OCI-M1 (cell line): ENCODE measurements at regions not wholly inside any gene's neighbourhood (a gene's known extent, or its start where the extent isn't known, plus 50 kb on each side); places are given as distances from the start of the nearest gene placed in this dataset.
"Not testable (repeated sequence)": the region's sequence is repeated elsewhere in the genome, so short reads cannot be mapped to it uniquely, and the experiment has no call there.

ENCODE experiments used
- DNase-seq: peaks from one replicate; lab custom pipeline; 2025; lab: John Stamatoyannopoulos, UW

DNA sequence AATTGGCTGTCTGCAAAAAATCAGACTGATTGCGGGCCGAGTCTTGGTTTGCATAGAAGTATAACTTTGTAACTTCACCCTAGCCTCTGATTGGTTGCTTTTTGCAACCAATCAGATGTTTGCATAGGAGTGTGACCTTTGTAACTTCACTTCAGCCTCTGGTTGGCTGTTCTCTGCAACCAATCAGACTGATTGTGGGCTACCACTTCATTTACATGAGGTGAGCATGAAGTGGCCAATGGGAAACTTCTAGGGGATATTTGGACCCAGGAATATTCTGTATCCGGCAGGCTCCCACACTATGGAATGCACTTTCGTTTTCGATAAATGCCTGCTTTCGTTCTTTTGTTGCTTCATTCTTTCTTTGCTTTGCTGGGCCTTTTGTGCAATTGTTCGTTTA, 667.7 kb downstream of the FAM133A start:
- DNase-seq = not testable (repeated sequence)

DNA sequence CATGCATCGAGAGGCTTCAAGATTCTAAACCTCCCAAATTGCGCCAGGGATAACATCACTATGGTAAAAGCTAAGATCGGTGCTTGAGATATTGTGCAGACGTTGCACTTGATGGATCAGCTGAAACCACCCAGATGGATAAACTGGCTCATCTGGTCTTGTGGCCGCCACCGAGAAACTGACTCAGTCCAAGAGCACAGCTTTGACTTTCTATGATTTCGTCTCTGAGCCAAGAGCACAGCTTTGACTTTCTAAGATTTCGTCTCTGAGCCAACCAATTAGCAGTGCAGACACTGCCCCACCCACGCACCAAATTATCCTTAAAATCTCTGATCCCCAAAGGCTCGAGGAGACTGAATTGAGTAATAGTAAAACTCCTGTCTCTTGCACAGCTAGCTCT, 687.2 kb downstream of the FAM133A start:
- DNase-seq = no peak

DNA sequence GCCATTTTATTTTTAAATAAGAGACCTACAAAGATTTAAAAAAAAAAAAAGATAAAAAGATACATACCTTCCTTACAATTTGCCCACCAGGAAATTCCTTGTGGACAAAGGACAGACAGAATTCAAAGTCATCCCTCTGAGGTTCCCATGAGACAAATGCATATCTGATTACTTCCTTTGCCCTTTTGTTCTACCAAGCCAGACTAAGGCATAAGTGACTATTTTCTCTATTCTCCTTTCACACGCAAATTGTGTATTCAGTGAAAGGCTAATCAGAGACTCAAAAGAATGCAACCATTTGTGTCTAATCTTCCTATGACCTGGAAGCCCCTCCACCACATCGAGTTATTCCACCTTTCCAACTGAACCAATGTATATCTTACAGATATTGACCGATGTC, 691.7 kb downstream of the FAM133A start:
- no peak for DNase-seq

DNA sequence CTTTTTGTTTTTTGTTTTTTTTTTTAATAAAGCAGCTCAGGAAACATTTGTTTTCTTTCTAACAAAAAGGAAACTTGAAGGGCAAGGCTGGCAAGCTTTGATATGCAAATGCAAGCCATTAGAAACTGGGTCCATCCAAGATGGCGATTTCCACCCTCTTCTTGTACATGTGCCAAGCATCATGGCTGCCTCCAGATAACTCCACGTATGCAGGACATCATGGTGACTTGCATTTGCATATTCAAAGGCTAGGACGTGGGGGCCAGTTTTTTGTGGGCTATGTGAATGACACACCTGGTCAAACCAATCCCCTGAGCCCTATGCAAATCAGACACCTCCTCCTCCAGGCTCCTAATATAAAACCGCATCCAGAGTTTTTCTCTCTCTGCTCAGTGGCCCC, 692.6 kb downstream of the FAM133A start:
- no peak for DNase-seq

DNA sequence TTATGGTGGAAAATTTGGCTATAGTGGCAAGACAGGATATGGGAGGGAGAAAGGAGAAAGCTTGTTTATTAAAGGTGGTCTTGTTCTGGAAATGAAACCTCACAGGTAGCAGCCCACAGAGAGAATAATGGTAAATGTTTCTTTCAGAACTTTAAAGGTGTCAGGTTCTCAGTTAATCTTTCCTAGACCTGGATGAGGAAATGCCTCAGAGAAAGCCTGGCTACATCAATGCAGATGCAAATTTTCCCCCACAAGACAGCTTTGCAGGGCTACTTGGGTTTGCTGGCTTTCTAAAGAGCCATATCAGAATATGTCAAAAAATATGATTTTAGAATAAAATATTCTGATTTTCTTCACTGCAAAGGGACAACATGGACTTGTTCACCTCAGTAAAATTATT, 715.0 kb downstream of the FAM133A start:
- no peak for DNase-seq

DNA sequence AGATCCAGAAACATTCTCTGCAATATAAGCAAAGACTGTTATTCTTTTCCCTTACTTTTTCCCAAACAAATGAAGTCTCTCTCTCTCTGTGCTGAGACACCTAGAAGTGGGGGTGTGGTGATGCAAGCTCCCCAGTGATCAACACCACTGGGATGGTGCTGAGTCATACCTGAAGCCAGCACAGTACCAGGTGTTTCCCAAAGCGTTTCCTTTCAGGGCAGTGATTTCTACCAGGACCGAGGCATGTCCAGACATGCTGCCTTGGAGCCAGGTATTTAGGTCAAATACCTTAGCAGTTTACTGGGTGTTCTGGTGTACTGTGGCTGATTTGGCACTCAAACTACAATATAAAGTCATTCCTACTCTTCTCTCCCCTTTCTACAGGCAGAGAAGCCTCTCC, 726.5 kb downstream of the FAM133A start:
- DNase-seq = no peak

DNA sequence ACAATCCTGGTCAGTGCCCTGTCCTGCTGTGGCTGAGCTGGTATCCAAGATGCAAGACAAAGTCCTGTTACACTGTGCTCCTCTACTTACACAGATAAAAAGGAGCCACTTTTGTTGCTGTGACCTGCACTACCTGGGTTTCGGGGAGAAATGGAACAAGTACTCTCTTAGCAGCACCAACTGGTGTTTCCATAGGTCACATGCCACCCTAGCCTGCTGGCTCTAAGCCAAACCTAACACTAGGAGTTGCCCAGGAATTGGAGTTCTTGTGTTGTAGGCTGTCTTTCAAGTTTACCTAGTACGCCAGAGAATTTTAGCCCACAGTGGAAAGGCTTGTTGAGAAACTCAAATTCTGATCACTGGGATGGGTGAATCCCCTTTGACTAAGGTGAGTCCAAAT, 727.4 kb downstream of the FAM133A start:
- no peak for DNase-seq

DNA sequence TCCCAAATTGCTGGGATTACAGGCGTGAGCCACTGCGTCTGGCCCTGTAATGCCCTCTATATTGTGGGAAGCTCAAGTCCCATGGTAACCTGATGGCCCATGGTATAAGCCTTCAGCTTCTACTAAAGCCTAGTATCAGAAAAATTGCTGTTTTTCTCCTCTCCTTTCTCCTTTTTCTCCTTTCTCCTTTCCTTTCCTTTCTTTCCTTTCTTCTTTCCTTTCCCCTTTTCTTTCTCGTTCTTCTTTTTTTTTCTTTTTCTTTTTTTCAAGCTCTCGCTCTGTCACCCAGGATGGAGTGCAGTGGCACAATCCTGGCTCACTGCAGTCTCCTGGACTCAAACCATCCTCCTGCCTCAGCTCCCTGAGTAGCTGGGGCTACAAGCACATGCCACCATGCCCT, 740.7 kb downstream of the FAM133A start:
- no peak for DNase-seq

DNA sequence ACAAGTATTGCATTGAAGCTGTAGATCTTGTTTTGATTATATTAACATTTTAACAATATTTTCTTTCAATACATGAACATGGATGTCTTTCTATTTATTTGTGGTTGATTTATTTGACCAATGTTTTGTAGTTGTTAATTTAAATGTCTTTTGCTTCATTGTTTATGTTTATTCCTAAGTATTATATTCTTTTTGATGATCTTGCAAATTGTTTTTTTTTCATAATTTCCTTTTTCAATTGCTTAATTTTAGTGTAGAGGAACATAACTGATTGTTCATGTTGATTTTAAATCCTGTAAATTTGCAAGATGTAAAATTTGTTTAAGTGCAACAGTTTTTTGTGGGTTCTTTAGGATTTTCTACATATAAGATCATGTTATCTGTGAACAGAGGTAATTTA, 744.1 kb downstream of the FAM133A start:
- no peak for DNase-seq

DNA sequence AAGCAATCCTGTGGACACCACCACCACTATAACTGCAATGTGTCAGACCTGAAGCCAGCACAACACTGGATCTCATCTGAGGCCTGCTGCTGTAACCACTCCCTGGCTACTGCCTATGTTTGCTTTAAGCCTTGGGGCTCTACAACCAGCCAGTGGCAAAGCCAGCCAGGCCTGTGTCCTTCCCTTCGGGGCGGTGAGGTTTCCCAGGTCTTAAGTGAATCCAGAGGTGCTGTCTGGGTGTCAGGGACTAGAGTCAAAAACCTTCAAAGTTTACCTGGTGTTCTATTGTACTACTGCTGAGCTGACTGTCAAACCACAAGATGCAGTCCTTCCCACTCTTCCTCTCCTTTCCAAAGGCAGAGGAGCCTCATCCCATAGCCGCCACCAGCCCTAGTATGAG, 750.5 kb downstream of the FAM133A start:
- no peak for DNase-seq

DNA sequence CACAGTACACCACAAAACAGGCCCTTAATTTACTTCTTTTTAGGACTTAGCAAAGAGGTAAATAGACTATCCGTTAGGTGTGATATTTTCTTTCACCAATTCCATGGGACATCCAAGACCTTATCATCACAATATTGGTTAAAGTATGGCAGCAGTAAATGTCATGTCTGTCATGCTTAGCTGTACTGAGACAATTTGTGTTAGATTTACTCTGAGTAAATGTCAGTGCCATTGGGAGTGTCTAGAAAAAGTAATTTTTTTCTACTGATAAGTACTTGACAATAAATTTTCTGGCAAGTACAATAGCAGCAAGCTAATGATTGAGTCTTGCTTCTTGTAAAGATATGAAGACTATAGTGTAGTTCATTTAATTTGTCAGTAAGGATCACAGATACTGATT, 756.1 kb downstream of the FAM133A start:
- no peak for DNase-seq

DNA sequence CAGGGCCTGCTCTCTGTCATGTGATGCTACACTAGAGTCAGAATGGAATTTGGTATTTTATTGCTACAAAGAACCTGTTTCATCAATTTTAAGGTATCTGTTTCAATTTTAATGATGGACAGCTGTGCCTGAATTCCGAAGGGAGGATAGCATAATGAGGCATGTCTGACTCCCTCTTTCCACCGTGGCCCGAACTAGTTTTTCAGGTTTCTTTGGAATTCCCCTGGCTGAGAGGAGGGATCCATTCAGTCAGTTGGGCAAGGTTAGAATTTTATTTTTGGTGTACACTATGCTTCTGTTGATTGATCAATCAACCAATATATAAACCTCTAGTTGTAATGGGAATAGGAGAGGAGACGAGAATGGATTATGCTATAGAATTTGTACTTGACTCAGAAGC, 761.8 kb downstream of the FAM133A start:
- no peak for DNase-seq

DNA sequence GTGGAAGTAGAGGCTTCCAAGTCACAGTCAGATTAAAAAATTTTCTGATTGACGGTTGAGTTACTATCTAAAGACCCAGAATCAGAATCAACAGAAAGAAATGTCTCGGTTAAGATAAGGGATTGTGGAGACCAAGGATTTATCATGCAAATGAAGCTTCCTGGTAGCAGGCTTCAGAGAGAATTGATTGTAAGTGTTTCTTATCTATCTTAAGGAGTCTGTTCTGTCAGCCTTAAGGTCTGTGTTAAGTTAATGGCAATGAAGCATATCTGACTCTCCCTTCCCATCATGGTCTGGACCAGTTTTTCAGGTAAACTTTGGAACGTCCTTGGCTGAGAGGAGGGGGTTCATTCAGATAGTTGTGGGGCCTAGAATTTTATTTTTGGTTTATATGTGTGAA, 780.2 kb downstream of the FAM133A start:
- DNase-seq = peak; percentile 22

DNA sequence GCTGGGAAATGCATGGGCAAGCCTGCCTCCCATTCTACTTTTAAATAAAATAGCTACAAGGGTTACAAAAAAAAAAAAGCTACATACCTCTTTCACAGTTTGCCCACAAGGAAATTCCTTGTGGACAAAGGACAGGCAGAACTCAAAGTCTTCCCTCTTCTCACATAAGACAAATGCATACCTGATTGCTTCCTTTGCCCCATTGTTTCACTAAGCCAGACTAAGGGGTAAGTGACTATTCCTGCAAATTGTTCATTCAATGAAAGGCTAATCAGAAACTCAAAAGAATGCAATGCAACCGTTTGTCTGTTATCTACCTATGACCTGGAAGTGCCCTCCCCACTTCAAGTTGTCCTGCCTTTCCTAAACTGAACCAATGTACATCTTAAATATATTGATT, 780.6 kb downstream of the FAM133A start:
- DNase-seq = no peak

DNA sequence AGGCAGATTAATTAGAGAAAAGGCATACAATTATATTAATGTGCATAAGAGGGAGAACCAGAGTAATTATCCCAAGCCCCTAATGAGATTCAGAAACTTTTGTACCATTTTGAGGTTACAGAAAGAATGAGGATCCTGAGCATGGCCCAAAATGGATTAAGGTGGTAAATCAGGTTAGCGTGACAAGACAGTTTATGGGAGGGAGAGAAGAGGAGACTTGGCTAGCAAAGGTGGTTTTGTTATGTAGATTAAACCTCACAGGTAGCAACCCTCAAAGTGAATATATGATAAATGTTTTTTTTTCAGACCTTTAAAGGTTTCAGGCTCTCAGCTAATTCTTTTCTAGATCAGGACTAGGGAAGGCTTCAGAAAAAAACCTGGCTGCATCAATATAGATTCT, 781.8 kb downstream of the FAM133A start:
- no peak for DNase-seq

DNA sequence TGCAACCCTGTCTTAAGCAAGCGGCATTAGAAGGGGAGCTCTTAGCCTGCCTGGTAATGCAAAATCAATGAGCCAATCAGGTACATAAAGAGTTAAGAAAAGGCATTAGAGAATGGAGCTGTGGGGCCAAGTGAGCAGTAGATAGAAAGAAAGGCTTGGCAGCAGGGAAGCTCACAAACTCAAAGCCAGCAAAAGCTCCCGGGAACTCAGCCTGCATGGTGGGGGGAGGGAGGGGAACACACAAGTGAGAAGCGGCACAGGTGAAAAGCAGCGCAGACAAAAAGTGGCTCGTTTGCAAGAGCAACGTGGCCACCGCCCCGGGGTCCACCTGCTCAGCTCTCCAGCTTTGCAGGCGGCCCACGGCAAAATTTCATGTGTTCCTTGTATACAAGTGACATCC, 818.5 kb downstream of the FAM133A start:
- no peak for DNase-seq

DNA sequence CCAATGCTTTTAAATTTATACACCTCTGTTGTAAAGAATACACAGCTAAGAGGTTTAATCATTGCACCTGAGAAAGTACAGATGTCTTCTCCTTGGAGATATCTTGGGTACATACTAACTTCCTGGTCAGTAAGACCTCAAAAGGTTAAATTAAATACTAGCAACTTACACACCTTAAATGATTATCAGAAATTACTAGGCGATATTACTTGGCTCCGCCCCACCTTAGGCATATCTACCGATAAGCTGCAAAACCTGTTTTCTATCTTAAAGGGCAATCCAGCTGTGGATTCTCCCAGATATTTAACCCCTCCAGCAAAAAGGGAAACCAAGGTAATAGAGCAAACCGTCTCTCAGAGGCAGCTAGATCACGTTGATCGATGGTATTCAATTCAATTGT, 819.4 kb downstream of the FAM133A start:
- no peak for DNase-seq

DNA sequence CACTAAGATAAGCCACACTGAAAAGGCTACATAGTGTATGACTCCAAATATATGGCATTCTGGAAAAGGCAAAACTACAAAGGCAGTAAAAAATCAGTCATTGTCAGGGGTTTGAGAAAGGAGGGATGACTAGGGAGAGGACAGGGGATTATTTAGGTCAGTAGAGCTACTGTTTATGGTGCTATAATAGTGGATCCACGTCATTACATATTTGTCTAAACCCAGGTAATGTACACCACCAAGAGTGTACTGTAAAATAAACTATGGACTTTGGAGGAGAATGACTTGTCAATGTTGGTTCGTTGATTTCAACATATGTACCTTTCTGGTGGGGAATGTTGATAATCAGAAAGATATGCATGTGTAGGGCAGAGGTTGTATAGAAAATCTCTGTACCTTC, 837.6 kb downstream of the FAM133A start:
- DNase-seq = no peak

DNA sequence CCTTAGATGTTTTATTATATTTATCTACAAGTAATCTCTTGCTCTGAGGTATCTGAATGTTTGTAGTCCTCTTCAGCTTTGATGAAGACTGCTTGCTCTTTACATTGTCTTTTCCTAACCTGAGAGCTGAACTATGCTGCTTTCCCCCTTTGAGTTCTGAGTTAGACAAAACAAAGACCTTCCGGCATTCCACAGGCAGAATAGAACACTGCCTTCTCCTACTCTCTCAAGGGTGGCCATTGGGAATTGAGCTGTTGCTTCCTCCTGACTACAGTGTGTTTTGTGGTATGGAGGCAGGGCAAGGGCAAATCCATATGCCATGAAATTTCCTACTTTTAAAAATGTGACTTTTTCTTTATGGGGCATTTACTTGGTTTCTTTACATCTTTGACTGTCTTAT, 841.0 kb downstream of the FAM133A start:
- DNase-seq = no peak

DNA sequence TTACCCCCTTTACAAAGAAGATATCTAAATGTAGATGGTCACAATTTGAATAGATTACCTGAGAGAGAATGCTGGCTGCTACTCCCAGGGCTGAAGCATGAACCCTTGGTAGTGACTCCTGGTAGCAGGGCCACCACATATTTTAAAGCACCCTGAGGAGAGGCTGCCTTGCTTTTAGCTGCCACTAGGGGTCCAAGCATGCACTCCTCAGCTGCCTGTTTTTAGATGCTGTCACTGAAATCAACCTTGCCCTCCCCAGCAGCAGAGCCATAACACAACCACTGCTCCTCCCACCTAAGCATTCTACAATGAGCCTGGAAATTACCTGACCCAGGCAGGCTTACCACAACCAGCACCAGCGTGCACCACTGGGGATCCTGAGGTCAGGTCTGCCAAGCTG, 850.9 kb downstream of the FAM133A start:
- DNase-seq = peak; percentile 2

DNA sequence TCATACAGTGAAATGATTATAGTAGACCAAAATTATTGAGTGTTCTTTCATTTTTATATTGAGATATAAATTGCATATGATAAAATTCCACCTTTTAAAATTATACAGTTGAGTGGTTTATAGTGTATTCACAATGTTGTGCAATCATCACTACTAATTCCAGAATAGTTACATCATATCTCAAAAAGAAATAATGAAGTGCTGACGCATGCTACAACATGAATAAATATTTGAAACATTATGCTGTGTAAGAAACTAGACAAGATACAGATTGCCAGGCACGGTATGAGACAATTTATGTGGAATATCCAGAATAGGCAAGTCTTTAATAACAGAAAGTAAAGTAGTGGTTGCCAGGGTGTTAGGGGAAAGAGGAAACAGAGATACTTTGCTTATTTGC, 871.7 kb downstream of the FAM133A start:
- no peak for DNase-seq

DNA sequence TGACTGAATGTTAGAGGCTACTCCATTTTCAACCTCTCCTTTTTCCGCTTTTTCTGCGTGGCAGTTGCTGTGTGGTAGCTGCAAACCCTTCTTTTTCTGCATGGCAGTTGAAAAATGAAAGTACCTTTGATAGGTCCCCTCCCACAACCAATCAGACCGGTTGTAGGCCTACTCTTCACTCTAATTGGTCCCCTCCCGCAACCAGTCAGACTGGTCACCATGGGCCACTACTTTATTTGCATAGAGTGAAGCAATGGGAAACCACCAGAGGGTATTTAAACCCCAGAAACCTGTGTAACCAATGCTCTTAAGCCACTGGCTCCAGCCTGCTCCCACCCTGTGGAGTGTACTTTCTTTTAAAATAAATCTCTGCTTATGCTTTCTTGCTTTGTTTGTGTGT, 877.8 kb downstream of the FAM133A start:
- DNase-seq = no peak

DNA sequence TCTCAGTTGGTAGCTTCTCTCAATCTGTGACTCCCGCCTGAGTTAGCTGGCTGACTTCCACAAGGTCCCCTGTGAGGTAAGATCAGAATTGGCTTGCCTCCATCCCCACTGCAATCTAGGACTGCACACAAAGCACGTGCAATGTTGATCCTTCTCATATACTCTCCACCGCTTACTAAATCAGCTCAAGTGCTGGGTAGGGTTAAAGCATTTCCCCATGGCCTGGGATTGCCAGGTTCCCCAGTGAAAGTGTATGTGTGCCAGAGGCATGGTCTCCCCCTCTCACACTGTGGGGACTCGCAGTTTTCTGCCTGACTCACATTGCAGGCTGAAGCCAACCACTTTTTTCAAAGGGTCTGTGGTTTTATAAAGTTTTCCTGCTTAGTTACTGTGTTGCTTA, 886.9 kb downstream of the FAM133A start:
- no peak for DNase-seq

DNA sequence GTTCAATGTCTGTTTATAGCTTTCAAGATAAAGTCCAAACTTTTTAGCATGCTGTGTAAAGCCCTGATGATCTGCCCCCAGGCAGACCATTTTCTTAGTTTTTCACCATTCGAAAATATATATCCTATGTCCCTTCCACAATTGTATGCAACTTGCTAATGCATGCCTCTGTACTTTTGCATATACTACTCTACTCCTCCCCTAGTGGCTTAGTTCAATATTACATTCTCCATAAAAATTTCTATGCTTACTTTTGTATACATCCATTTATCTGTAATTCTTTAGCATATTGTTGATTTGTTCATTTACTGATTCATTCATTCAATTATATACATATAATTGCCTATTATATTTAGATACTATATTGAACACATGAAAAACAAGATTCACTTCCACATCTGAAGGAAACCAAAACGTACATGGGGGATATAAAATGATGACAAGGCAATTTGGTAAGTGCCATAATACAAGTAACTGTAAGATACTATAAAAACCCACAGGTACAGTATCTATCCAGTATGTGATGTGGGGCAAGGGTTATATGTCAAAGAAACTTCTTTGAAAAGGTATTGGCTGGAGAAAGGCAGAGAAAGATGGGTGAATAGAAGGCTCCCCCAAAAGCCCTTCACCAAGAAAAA, 902.5 kb downstream of the FAM133A start:
- DNase-seq = peak; percentile 37

DNA sequence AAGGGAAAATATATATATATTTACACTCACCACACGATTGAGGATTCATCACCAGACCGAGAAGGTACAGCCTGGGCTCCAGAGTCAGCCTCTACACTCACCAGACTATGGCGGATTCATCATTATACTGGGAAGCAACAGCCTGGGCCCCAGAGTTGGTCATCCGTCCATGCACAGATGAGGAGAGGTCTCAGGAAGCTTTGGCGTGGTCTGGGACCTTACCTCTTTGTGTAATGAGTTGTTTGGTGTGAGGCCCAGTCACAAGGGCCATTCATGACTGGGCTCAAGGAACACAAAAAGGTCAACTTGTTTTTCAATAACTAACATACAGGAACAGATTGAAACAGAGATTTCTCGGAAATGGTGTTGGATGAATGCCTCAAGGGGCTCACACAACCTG, 926.1 kb downstream of the FAM133A start:
- no peak for DNase-seq
